GM19468 (cell line): ENCODE measurements at regions not wholly inside any gene's neighbourhood (a gene's known extent, or its start where the extent isn't known, plus 50 kb on each side); places are given as distances from the start of the nearest gene placed in this dataset.
"Not testable (repeated sequence)": the region's sequence is repeated elsewhere in the genome, so short reads cannot be mapped to it uniquely, and the experiment has no call there.

Source experiments
- ATAC-seq: cut with Tn5 transposase; IDR thresholded peaks from one replicate; pipeline ENCODE4 v1.9.1; 2021; ENCODE audit warnings: mild to moderate bottlenecking, moderate library complexity, moderate number of reproducible peaks; ENCODE audit not compliant: unreplicated experiment; ENCODE audit errors: extremely low read depth

DNA sequence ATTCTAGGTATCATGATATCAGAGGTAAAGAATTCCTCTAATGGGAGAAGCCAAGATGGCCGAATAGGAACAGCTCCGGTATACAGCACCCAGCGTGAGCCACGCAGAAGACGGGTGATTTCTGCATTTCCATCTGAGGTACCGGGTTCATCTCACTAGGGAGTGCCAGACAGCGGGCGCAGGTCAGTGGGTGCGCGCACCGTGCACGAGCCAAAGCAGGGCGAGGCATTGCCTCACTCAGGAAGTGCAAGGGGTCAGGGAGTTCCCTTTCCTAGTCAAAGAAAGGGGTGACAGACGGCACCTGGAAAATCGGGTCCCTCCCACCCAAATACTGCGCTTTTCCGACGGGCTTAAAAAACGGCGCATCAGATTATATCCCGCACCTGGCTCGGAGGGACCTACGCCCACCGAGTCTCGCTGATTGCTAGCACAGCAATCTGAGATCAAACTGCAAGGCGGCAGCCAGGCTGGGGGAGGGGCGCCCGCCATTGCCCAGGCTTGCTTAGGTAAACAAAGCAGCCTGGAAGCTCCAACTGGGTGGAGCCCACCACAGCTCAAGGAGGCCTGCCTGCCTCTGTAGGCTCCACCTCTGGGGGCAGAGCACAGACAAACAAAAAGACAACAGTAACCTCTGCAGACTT, 70.4 kb upstream of the ALCAM start:
- ATAC-seq: not testable (repeated sequence)

DNA sequence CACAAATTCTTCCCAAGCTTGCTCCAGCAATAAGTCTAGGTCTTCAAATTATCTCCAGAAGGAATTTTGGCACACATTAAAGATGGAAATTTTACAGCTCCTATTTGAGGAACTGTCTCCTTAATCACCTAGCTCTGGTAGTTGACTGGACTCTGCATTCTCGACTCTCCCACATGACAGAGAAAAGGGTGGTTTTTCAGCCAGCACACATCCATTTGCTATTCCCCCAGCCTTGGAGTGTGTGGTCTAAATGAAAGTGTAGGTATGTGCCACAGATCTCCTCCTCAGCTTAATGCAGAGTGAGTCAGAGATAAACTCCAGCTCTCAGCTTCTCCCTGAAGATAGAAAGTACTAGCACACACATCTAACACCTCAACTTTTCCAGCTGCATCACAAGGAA, 62.2 kb upstream of the ALCAM start:
- ATAC-seq: no peak

DNA sequence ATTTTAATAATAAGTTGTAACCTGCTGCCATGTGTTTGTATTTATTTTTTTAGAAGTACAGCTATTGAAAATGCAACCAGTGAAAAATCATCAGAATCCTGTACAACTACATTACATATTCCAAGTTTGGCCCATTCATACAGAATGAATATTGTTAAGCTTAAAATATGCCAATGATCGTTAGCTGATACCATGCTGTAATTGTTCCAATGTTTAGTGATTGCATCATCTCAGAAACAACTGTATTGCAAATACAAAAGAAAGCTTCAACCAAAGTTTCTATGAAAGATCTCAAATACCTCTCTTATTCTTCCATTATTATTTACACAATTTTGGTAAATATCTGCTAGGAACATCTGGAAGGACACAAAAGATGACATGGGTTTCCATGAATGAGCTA, 51.6 kb upstream of the ALCAM start:
- ATAC-seq: no peak

DNA sequence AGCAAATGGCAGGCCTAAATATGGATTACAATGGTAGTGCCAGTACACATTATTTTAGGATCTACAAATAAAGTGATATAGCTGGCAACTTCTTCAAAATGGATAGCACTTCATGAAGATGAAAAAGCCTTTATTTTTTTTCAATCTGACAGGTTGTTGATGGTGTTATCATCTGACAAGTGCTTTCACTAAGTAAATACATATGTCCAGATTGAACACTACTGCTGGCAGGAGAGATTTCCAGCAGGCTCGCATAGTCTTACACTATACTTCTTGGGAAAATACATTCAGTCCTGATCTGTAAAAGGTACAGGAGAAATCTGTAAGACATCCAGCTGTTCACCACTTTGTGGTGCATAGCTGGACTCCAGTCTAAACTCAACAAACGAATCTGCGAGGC, 50.9 kb upstream of the ALCAM start:
- ATAC-seq: no peak

DNA sequence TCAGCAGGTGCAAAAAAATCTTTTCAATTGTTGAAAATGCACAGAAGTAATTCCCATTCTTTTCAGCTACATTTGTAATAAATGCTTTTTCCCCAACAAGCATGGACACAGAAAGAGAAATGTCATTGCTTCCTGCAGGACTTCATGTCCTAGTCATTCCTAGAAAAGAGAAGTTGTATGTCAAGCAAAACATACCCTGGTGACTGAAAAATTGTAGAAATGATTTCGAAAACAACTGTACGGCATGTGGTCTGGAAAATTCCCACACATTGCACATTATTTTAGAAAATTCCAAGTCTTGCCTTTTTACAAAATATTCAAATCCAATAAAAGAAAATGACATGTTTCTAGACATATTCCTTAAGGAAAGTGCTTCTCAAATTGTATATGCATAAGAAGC, 50.4 kb upstream of the ALCAM start:
- no peak for ATAC-seq
